GM18505 (cell line): ENCODE measurements at regions not wholly inside any gene's neighbourhood (a gene's known extent, or its start where the extent isn't known, plus 50 kb on each side); places are given as distances from the start of the nearest gene placed in this dataset.

Experiments
- ATAC-seq: cut with Tn5 transposase; IDR thresholded peaks from one replicate; pipeline ENCODE4 v1.9.1; 2021; ENCODE audit not compliant: unreplicated experiment
- POLR2A ChIP-seq: IDR thresholded peaks from 4 replicates; pipeline ENCODE4 v1.6.1; 2011; ENCODE audit warnings: borderline replicate concordance; ENCODE audit not compliant: insufficient read depth, insufficient read length; ENCODE audit errors: extremely low read depth

DNA sequence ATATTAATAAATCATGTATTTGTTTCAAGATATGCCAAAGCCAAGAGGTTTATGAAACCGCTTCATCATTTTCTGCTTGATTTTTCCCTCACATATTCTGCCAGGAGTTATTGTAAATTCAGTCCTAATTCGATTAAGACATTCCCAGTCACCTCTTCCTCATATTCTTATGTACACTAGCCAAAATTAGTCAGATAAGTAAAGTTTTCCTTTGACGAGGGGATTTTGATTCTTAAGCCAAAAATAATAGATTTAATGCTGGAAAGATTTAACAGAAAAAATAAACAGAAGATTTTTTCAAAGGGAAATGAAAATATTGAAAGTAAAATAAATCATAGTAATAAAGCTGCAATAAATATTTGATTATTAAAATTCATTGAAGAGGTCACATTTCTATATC lies 51.0 kb upstream of the VEGFC start:
- ATAC-seq, result no peak
- TF ChIP-seq POLR2A, result no peak

DNA sequence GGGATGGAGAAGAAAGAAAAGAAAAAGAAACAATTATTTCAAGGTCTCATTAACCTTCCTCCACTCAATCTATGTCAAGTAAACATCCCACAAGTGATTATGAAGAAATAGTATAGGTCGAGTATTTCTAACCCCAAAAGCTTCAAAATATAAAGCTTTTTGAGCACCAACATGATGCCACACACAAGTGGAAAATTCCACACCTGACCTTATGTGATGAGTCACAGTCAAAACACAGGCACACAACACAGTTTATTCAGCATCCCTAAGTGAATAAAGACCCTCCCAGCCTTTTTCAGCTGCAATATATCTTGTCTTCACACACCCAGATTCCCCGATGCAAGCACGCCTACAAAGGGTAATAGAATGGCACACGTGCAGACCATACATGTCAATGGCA lies 51.7 kb upstream of the VEGFC start:
- no peak for ATAC-seq
- no peak for TF ChIP-seq POLR2A

- no peak for ATAC-seq
- TF ChIP-seq POLR2A, result no peak
These were observed 52.9 kb upstream of the VEGFC start for GRCh38 chr4:176845636-176846035.

DNA sequence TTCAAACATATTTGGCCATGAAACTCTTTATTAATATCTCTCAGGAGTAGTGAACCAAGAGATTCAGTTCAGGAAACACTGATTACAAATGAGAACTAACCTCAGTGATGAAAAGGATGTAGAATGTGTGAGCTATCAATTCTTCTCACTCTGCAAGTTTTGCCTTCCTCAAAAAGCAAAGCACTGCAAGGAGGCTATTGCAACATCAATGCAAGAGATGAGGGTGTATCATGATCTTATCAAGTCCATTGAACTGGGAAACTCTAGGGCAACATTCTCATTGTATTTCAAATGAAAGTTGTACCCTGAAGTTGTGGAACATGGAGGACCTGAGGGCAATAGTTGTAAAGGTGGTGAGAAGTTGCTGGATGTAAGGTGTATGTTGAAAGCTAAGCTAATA lies 56.4 kb upstream of the VEGFC start:
- TF ChIP-seq POLR2A, result no peak
- ATAC-seq, result no peak

DNA sequence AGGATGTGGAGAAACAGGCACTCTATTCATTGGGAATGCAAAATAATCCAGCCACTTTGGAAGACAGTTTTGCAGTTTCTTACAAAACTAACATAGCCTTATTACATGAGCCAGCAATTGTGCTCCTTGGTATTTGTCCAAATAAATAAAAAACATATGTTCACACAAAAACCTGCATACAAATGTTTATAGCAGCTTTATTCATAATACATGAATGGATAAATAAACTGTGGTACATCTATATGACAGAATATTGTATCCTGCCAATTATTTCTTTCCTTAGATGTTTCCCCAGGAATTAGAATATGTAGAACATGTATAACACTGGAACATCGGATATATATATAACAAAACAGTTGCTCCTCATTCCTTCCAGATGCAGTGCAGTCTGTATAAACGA lies 57.7 kb upstream of the VEGFC start:
- no peak for ATAC-seq

GRCh38 chr4:176856421-176856820 lies 63.7 kb upstream of the VEGFC start:
- no peak for TF ChIP-seq POLR2A
- ATAC-seq, result no peak

More for the DNA sequence above, 57.7 kb upstream of the VEGFC start:
- no peak for TF ChIP-seq POLR2A

DNA sequence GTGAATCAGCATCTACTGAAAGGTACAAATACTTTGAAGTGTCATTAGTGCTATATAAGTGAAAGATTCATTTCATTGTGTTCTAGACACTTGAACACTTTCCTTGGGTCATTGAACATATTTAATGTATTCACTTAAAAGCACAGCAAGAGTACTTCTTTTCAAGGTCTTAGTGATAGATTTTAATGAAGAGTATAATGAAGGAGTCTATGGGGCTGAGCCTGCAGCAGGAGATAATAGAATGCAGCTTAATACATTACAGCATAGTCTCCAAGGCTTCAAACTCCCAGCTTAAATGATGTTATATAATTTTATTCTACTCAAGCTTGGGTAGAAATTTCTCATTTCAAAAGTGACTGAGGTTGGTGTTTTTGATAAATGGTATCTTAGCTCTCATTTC lies 66.1 kb upstream of the VEGFC start:
- no peak for TF ChIP-seq POLR2A
- ATAC-seq, result no peak

DNA sequence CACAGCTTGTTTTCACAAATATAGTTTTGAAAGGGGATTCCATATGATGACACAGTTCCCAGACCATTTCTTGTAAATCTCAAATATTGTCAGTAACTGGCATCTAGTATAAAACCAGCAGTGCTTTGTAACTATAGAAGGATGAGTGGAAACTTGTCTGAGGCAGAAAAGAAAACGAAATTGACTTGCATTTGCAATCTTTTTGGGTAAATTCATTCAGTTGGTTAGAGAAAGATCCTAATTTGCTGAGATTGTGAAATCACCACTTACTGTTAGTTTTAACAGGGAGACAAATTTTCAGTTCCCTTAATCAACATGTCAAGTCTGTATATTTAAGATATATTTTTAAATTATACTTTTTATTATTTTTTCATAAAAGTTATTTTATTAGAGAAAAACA lies 71.5 kb upstream of the VEGFC start:
- ATAC-seq, result no peak
- TF ChIP-seq POLR2A, result no peak

GRCh38 chr4:176868676-176869075 lies 76.0 kb upstream of the VEGFC start:
- no peak for TF ChIP-seq POLR2A
- no peak for ATAC-seq

GRCh38 chr4:176872461-176872860 lies 79.7 kb upstream of the VEGFC start:
- no peak for ATAC-seq

GRCh38 chr4:176874721-176875445 lies 82.2 kb upstream of the VEGFC start:
- no peak for ATAC-seq
- TF ChIP-seq POLR2A, result no peak

More at GRCh38 chr4:176872461-176872860, 79.7 kb upstream of the VEGFC start:
- TF ChIP-seq POLR2A, result no peak

DNA sequence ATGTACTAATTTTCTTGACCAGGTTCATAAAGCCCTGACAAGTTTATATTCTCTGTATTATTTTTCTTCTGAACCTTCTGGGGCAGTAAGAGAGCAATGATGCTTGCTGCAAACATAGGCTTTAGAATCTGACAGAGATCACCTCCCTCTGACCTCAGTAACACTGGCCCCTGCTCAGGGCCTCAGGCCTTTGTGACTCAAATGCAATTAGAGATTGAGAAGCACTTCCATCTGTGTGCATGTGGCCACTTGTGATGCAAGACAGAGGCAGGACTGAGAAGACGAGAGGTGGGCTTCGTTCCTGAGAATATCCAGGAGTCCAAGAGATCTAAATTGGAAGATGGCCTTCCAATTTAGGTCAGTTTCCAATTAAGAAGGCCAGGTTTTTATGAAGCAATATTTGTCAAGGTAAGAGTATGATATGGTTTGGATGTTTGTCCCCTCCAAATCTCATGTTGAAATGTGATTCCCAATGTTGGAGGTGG lies 82.8 kb upstream of the VEGFC start:
- no peak for ATAC-seq
- no peak for TF ChIP-seq POLR2A

DNA sequence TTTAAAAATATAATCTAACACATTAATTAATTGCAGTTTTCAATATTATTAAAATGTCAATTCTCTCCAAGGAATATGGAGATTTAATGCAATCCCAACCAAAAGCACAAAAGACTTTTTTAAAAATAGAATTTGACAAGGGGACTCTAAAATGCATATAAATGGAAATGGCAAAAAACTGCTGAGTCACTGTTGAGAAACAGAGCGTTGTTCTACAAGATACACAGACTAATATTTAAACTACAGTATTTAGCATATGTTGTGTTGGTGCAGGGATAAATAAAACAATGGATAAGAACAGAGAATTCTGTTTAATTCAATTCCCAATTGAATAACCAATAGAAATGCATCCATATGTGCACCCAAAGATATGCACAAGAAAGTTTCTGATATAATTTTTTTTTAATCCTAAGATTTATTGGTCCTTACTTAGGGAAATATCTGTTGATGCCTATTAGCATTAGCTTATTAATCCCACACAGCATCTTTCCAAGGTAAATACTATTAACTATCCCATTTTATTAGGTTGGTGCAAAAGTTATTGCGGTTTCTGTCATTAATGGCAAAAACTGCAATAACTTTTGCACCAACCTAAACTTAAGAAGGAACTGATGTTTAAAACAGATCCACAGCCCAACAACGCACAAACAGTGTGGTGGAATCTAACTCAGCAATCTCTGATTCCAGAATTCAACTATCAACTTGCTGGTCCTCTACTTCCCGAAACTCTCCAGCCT lies 86.8 kb upstream of the VEGFC start:
- no peak for ATAC-seq
- TF ChIP-seq POLR2A, result no peak

DNA sequence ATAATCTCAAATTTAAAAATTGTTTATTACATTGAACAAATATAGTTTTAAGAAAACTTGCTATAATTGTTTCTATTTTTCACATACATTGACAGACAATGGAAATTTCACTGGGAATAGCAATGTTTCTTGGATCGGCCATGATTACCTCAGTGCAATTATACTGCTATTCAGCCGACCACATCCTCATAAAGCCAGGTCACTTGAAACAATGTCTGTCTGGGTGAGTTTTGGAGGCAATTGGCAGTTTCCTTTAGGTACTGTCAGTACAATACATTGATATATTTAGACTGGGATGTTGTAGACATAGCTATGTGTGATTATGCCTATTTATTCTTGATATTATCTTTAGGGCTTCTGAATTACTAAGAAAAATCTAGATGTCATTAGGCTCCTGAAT lies 89.5 kb upstream of the VEGFC start:
- no peak for ATAC-seq
- no peak for TF ChIP-seq POLR2A

GRCh38 chr4:176883108-176883550 lies 90.4 kb upstream of the VEGFC start:
- TF ChIP-seq POLR2A, result no peak
- no peak for ATAC-seq
